Loucy (cell line): ENCODE measurements at regions not wholly inside any gene's neighbourhood (a gene's known extent, or its start where the extent isn't known, plus 50 kb on each side); places are given as distances from the start of the nearest gene placed in this dataset.

Experiments
- H2AFZ ChIP-seq: fragments of 200-600 bp; sonication (generic); 2 replicates; pipeline ENCODE4 v1.6.0; 2016; ENCODE audit warnings: antibody characterized with exemption, mild to moderate bottlenecking, low read length, moderate library complexity
- H3F3A ChIP-seq: fragments of 200-600 bp; 2 replicates; pipeline ENCODE4 v1.6.0; 2016; ENCODE audit warnings: antibody characterized with exemption, low read depth, mild to moderate bottlenecking
- H3K27me3 ChIP-seq: fragments of 200-600 bp; sonication (generic); 2 replicates; pipeline ENCODE4 v1.6.1; 2014; ENCODE audit warnings: low read length, mild to moderate bottlenecking; ENCODE audit not compliant: insufficient read depth, poor library complexity, severe bottlenecking
- H3K36me3 ChIP-seq: fragments of 200-600 bp; sonication (generic); 2 replicates; pipeline ENCODE4 v1.6.1; 2016; ENCODE audit warnings: low read length; ENCODE audit not compliant: insufficient read depth
- H3K4me1 ChIP-seq: fragments of 200-600 bp; sonication (generic); 2 replicates; pipeline ENCODE4 v1.5.1; 2014; ENCODE audit warnings: low read length, mild to moderate bottlenecking; ENCODE audit not compliant: insufficient read depth, poor library complexity, severe bottlenecking
- H3K4me2 ChIP-seq: fragments of 200-600 bp; sonication (generic); 2 replicates; pipeline ENCODE4 v1.6.0; 2014; ENCODE audit warnings: antibody characterized with exemption, low read length, low read depth, mild to moderate bottlenecking; ENCODE audit not compliant: poor library complexity, severe bottlenecking
- H3K4me3 ChIP-seq: fragments of 200-600 bp; sonication (generic); 2 replicates; pipeline ENCODE4 v1.5.1; 2014; ENCODE audit warnings: low read length, mild to moderate bottlenecking, mixed read lengths; ENCODE audit not compliant: poor library complexity, severe bottlenecking
- H3K79me2 ChIP-seq: fragments of 200-600 bp; sonication (generic); 2 replicates; pipeline ENCODE4 v1.6.1; 2014; ENCODE audit warnings: low read length; ENCODE audit not compliant: insufficient read depth
- H3K9ac ChIP-seq: fragments of 200-600 bp; sonication (generic); 2 replicates; pipeline ENCODE4 v1.6.0; 2014; ENCODE audit warnings: mild to moderate bottlenecking, low read depth, low read length, moderate library complexity; ENCODE audit not compliant: poor library complexity, severe bottlenecking
- H3K9me2 ChIP-seq: fragments of 200-600 bp; sonication (generic); replicated peaks from 2 replicates; pipeline ENCODE4 v1.6.1; 2016; ENCODE audit warnings: low read depth, low read length, mixed read lengths
- H3K9me3 ChIP-seq: fragments of 200-600 bp; sonication (generic); 2 replicates; pipeline ENCODE4 v1.6.1; 2014; ENCODE audit warnings: mild to moderate bottlenecking, antibody characterized with exemption, low read length, low read depth; ENCODE audit not compliant: insufficient read depth
- H4K20me1 ChIP-seq: fragments of 200-600 bp; sonication (generic); 2 replicates; pipeline ENCODE4 v1.6.0; 2014; ENCODE audit warnings: antibody characterized with exemption, low read length, mild to moderate bottlenecking; ENCODE audit not compliant: insufficient read depth, poor library complexity, severe bottlenecking
- EZH2phosphoT487 ChIP-seq: fragments of 200-600 bp; IDR thresholded peaks from 2 replicates; pipeline ENCODE4 v1.6.1; 2018; ENCODE audit warnings: antibody characterized with exemption, mild to moderate bottlenecking, moderate library complexity, borderline replicate concordance
- TF ChIP-seq, protein P1 (sequence below): fragments of 200-600 bp; sonication (generic); conservative IDR thresholded peaks from 2 replicates; pipeline ENCODE4 v1.5.1; 2014; ENCODE audit warnings: mild to moderate bottlenecking, antibody characterized with exemption, low read length

DNA sequence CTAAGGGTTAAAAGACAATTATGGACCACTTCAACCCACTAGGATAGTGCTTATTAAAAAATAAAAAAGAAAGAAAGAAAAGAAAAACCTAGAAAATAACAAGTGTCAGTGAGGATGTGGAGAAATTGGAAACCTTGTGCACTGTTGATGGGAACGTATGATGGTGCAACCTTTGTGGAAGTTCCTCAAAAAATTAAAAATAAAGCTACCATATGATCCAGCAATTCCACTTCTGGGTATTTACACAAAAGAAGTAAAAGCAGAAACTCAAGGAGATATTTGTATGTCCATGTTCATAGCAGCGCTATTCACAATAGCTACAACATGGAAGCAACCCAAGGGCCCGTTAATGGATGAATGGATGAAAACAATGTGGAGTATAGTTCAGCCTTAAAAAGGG, 115.2 kb upstream of the ATP1A1 start:
- no peaks in the 10 kb centered on the region for H3K9me2 ChIP-seq
- no peaks in the 10 kb centered on the region for H4K20me1 ChIP-seq
- H2AFZ ChIP-seq = no peak overlapping the region
- peaks cover 8% of the 10 kb centered on the region for H3K4me1 ChIP-seq
- no peak overlapping the region for H3K9ac ChIP-seq
- no peaks in the 10 kb centered on the region for H3K27me3 ChIP-seq
- no peaks in the 10 kb centered on the region for H3K36me3 ChIP-seq
- no peak for TF ChIP-seq EZH2phosphoT487
- TF ChIP-seq, protein P1, sequence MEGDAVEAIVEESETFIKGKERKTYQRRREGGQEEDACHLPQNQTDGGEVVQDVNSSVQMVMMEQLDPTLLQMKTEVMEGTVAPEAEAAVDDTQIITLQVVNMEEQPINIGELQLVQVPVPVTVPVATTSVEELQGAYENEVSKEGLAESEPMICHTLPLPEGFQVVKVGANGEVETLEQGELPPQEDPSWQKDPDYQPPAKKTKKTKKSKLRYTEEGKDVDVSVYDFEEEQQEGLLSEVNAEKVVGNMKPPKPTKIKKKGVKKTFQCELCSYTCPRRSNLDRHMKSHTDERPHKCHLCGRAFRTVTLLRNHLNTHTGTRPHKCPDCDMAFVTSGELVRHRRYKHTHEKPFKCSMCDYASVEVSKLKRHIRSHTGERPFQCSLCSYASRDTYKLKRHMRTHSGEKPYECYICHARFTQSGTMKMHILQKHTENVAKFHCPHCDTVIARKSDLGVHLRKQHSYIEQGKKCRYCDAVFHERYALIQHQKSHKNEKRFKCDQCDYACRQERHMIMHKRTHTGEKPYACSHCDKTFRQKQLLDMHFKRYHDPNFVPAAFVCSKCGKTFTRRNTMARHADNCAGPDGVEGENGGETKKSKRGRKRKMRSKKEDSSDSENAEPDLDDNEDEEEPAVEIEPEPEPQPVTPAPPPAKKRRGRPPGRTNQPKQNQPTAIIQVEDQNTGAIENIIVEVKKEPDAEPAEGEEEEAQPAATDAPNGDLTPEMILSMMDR = no peak
- H3K9me3 ChIP-seq = no peaks in the 10 kb centered on the region
- no peak overlapping the region for H3K4me2 ChIP-seq
- H3K79me2 ChIP-seq = no peaks in the 10 kb centered on the region
- H3K4me3 ChIP-seq = no peak overlapping the region
- H3F3A ChIP-seq = no peaks in the 10 kb centered on the region

DNA sequence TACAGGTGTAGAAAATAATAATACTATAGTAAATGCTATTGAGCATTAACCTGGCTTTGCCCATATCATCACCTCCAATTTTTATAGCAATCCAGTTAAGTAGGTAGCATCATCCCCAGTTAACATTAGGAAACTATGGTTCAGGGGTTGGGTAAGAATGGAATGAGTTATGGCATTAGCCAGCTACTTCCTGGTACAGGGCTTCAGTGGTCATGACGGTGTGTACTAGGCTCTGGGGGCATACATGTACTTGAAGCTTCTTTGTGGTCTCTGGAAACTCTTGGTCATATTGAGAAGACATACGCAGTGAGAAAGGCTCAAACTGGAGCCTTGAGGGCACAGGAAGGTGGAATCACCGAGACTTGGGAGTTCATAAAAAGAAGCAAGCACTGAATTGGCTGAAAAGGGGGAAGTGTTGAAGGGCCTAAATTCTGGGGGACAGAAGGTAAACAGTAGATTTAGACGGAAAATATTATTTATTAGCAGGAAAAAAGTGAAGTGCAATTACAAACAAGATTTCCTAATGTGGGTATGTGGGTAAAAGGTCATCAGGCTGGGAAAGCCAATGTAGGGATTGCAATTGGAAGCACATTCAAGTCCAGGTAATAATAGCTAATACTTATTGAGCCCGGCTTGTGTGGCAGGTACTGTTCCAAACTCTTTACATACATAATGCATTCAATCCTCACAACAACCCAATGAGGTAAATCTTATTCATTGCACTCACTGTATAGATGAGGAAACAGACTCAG, 114.2 kb upstream of the ATP1A1 start:
- no peaks in the 10 kb centered on the region for H3K27me3 ChIP-seq
- no peak overlapping the region for H3K9ac ChIP-seq
- H3K4me2 ChIP-seq = no peak overlapping the region
- H3F3A ChIP-seq = no peaks in the 10 kb centered on the region
- no peaks in the 10 kb centered on the region for H3K9me2 ChIP-seq
- no peaks in the 10 kb centered on the region for H3K36me3 ChIP-seq
- H3K4me3 ChIP-seq = no peak overlapping the region
- H3K4me1 ChIP-seq = peaks cover 8% of the 10 kb centered on the region
- H3K79me2 ChIP-seq = no peaks in the 10 kb centered on the region
- no peak overlapping the region for H2AFZ ChIP-seq
- no peaks in the 10 kb centered on the region for H4K20me1 ChIP-seq
- H3K9me3 ChIP-seq = no peaks in the 10 kb centered on the region
- no peak for TF ChIP-seq EZH2phosphoT487
- TF ChIP-seq, protein P1 = no peak

DNA sequence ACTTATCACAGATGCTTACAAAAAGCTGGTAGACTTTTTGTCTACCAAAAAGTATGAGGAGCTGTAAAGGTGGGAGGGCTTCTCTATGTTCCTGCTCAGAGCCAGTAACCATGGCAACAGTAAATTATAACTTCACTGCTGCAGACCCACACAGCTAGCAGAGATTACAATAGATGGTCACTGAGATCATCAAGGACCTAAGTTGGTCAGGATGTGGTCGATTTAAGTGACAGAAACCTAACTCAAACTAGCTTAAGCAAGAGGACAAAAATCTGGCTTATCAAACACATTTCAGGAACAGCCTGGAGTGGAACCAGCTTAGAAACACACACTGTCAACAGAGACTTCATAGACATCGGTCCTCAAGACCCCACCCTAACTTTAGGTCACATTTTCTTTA, 113.4 kb upstream of the ATP1A1 start:
- Histone ChIP-seq H3K9me2 (no peaks in the 10 kb centered on the region), H3K9ac (no peak overlapping the region), H3F3A (no peaks in the 10 kb centered on the region), H3K4me2 (no peak overlapping the region), H2AFZ (no peak overlapping the region), H4K20me1 (no peaks in the 10 kb centered on the region), H3K4me1 (peaks cover 8% of the 10 kb centered on the region), H3K4me3 (no peak overlapping the region), H3K27me3 (no peaks in the 10 kb centered on the region), H3K9me3 (no peaks in the 10 kb centered on the region), H3K36me3 (no peaks in the 10 kb centered on the region), H3K79me2 (no peaks in the 10 kb centered on the region)
- TF ChIP-seq, protein P1 = no peak
- no peak for TF ChIP-seq EZH2phosphoT487
